Sigmoid colon (tissue), 6 donors: ENCODE measurements at regions not wholly inside any gene's neighbourhood (a gene's known extent, or its start where the extent isn't known, plus 50 kb on each side); places are given as distances from the start of the nearest gene placed in this dataset.

Experiments used
- DNase-seq: peaks from one replicate; pipeline ENCODE4 v3.0.0-alpha.2; 2019
- H3K27ac ChIP-seq, 4 donors: fragments of 200-600 bp; sonication (generic); one replicate each; pipeline ENCODE4 v1.5.1; 2016 to 2019; ENCODE audit warnings: mild to moderate bottlenecking in 1 of 4
- H3K27me3 ChIP-seq, 3 donors: fragments of 200-600 bp; sonication (generic); one replicate each; pipeline ENCODE4 v1.5.1; 2019; ENCODE audit warnings: mild to moderate bottlenecking in 1 of 3
- H3K36me3 ChIP-seq, 4 donors: fragments of 200-600 bp; sonication (generic); one replicate each; pipeline ENCODE4 v1.5.1; 2016 to 2019
- H3K4me1 ChIP-seq, 4 donors: fragments of 200-600 bp; sonication (generic); one replicate each; pipeline ENCODE4 v1.5.1; 2017 to 2019
- H3K4me3 ChIP-seq, 4 donors: fragments of 200-600 bp; sonication (generic); one replicate each; pipeline ENCODE4 v1.5.1; 2017 to 2019; ENCODE audit warnings: mild to moderate bottlenecking in 2 of 4, moderate library complexity in 1 of 4
- H3K9me3 ChIP-seq, 4 donors: fragments of 200-600 bp in 3 of 4; sonication (generic) in 3 of 4; one replicate each; pipeline versions ENCODE4 v1.5.1 to v1.6.1; 2013 to 2019
- CTCF ChIP-seq, 4 experiments: fragments of 450-650 bp in 3 of 4; fragments of 200-600 bp in 1 of 4; IDR thresholded peaks; one replicate each; pipeline ENCODE4 v1.5.1; 2016 to 2019; ENCODE audit warnings: antibody characterized with exemption in 4 of 4, mild to moderate bottlenecking in 3 of 4, moderate library complexity in 2 of 4
- EP300 ChIP-seq, 4 donors: sonication (generic); formaldehyde crosslinking; IDR thresholded peaks; one replicate each; pipeline ENCODE4 v1.6.1; 2017; ENCODE audit warnings: antibody characterized with exemption in 4 of 4
- POLR2A ChIP-seq, 2 donors: fragments of 450-650 bp; IDR thresholded peaks; one replicate each; pipeline ENCODE4 v1.6.1; 2016; ENCODE audit warnings: antibody characterized with exemption in 2 of 2, mild to moderate bottlenecking in 2 of 2, moderate library complexity in 2 of 2
- POLR2AphosphoS5 ChIP-seq, 4 donors: sonication (generic); formaldehyde crosslinking; IDR thresholded peaks; one replicate each; pipeline ENCODE4 v1.6.1; 2017; ENCODE audit warnings: antibody characterized with exemption in 4 of 4
- WGBS, 2 donors: extraction: QIAGEN DNeasy Blood & Tissue Kit; methylation state at CpG; one replicate each; pipeline ENCODE4 v1.1.7; 2013; 5-methylcytosine and 5-hydroxymethylcytosine counted together
- intact Hi-C: fragments of 100-400 bp; cut with DNase I; formaldehyde crosslinking; loops from one replicate; pipeline ENCODE4 v1.15.1; 2023
- donor health status: healthy with polysubstance abuse.
- donor health status: healthy.

- no peak overlapping the region for H3K4me3 ChIP-seq
- WGBS, 2 donors = 71 to 77% methylated on average over 7 of the region's 7 CpGs
- H3K9me3 ChIP-seq = no peaks in the 10 kb centered on the region
- no peaks in the 10 kb centered on the region for H3K4me1 ChIP-seq
- intact Hi-C loops = no loop called here
- no peaks in the 10 kb centered on the region for H3K27me3 ChIP-seq
- H3K36me3 ChIP-seq = no peaks in the 10 kb centered on the region
- no peak for TF ChIP-seq CTCF (IDR thresholded peaks at IDR 0.05)
- TF ChIP-seq POLR2A (IDR thresholded peaks at IDR 0.05) = no peak
- no peak for TF ChIP-seq POLR2AphosphoS5 (IDR thresholded peaks at IDR 0.05)
- TF ChIP-seq EP300 (IDR thresholded peaks at IDR 0.05) = no peak
- no peak overlapping the region for H3K27ac ChIP-seq
- DNase-seq = no peak
Observed at GRCh38 chr7:131919920-131920709, 363.7 kb upstream of the PODXL start.

- peaks cover 0 to 43% (median 24%) of the 10 kb centered on the region in 3 donors for H3K27me3 ChIP-seq
- WGBS, 2 donors = 66 to 86% methylated on average over 2 of the region's 2 CpGs
- no peak for TF ChIP-seq EP300 (IDR thresholded peaks at IDR 0.05)
- TF ChIP-seq POLR2AphosphoS5 (IDR thresholded peaks at IDR 0.05) = no peak
- no peak for TF ChIP-seq CTCF (IDR thresholded peaks at IDR 0.05)
- TF ChIP-seq POLR2A (IDR thresholded peaks at IDR 0.05) = no peak
- H3K27ac ChIP-seq = no peak overlapping the region
- no peak for DNase-seq
- H3K4me1 ChIP-seq = peaks cover 0 to 9% (median 0%) of the 10 kb centered on the region in 4 donors
- H3K4me3 ChIP-seq = no peak overlapping the region
- no peaks in the 10 kb centered on the region for H3K9me3 ChIP-seq
- intact Hi-C loops = no loop called here
- no peaks in the 10 kb centered on the region for H3K36me3 ChIP-seq
Observed at GRCh38 chr7:131911112-131911511, 354.7 kb upstream of the PODXL start.

GRCh38 chr7:131909151-131909768, 352.8 kb upstream of the PODXL start:
- 8 to 17% methylated on average over 68 of the region's 68 CpGs for WGBS, 2 donors
- Histone ChIP-seq H3K4me1 (peaks cover 0 to 9% (median 0%) of the 10 kb centered on the region in 4 donors), H3K27ac (peak overlapping the region in 2 of 4 donors; percentile 2 to 28), H3K4me3 (peak overlapping the region in 3 of 4 donors; percentile 31 to 55 (median 52)), H3K27me3 (peaks cover 0 to 43% (median 24%) of the 10 kb centered on the region in 3 donors), H3K36me3 (no peaks in the 10 kb centered on the region), H3K9me3 (no peaks in the 10 kb centered on the region)
- TF ChIP-seq CTCF (IDR thresholded peaks at IDR 0.05) (no peak), POLR2A (IDR thresholded peaks at IDR 0.05) (no peak), POLR2AphosphoS5 (IDR thresholded peaks at IDR 0.05) (no peak), EP300 (IDR thresholded peaks at IDR 0.05) (no peak)
- no peak for DNase-seq
- intact Hi-C loops = no loop called here

- intact Hi-C loops = no loop called here
- peaks cover 0 to under 1% (median 0%) of the 10 kb centered on the region in 4 donors for H3K9me3 ChIP-seq
- H3K36me3 ChIP-seq = no peaks in the 10 kb centered on the region
- H3K4me1 ChIP-seq = peaks cover 0 to 9% (median 0%) of the 10 kb centered on the region in 4 donors
- WGBS, 2 donors = 51 to 71% methylated on average over 7 of the region's 7 CpGs
- H3K27me3 ChIP-seq = peaks cover 0 to 43% (median 24%) of the 10 kb centered on the region in 3 donors
- DNase-seq = no peak
- H3K4me3 ChIP-seq = peak overlapping the region in 2 of 4 donors; percentile 52 to 55
- peak overlapping the region in 1 of 4 donors; percentile 2 for H3K27ac ChIP-seq
- TF ChIP-seq CTCF (IDR thresholded peaks at IDR 0.05) = no peak
- TF ChIP-seq POLR2AphosphoS5 (IDR thresholded peaks at IDR 0.05) = no peak
- TF ChIP-seq POLR2A (IDR thresholded peaks at IDR 0.05) = no peak
- no peak for TF ChIP-seq EP300 (IDR thresholded peaks at IDR 0.05)
Observed at GRCh38 chr7:131908714-131909113, 352.3 kb upstream of the PODXL start.
